ENCODE measurements at regions not wholly inside any gene's neighbourhood (a gene's known extent, or its start where the extent isn't known, plus 50 kb on each side); places are given as distances from the start of the nearest gene placed in this dataset.

- TF ChIP-seq CTCF (conservative IDR thresholded peaks at IDR 0.05; ENCODE audit: low read depth, low read length) (no peak), EZH2 (IDR thresholded peaks at IDR 0.05; ENCODE audit: low read length, unreplicated experiment) (no peak), EZH2phosphoT487 (IDR thresholded peaks at IDR 0.05; ENCODE audit: borderline replicate concordance, low read length) (no peak)
Measured at GRCh38 chr1:71298633-71299032, 217.8 kb upstream of the ZRANB2 start.

Measured in PC-3 (cell line).